ENCODE measurements at regions not wholly inside any gene's neighbourhood (a gene's known extent, or its start where the extent isn't known, plus 50 kb on each side); places are given as distances from the start of the nearest gene placed in this dataset.

- TF ChIP-seq CTCF (IDR thresholded peaks at IDR 0.05) (no peak), ZFX (IDR thresholded peaks at IDR 0.05; ENCODE audit: borderline replicate concordance) (no peak)
Measured at GRCh38 chr9:11933926-11934325, 759.3 kb upstream of the TYRP1 start.

Data from 22Rv1 (cell line).